Activated naive CD4-positive, alpha-beta T cell treated with Interleukin-2 at 50 U/mL for 16 hours (primary cell): ENCODE measurements at regions not wholly inside any gene's neighbourhood (a gene's known extent, or its start where the extent isn't known, plus 50 kb on each side); places are given as distances from the start of the nearest gene placed in this dataset.

ENCODE experiments used
- DNase-seq: peaks from one replicate; pipeline ENCODE4 v3.0.0-alpha.2; 2020

- no peak for DNase-seq
Observed at GRCh38 chrX:122439831-122440230, 744.2 kb upstream of the GRIA3 start.

- DNase-seq, result no peak
Observed at GRCh38 chrX:122440832-122441231, 743.2 kb upstream of the GRIA3 start.

- DNase-seq, result no peak
Observed at GRCh38 chrX:122441451-122441850, 742.6 kb upstream of the GRIA3 start.

- DNase-seq, result no peak
Observed at GRCh38 chrX:122445466-122445865, 738.6 kb upstream of the GRIA3 start.

GRCh38 chrX:122464341-122464740, 719.7 kb upstream of the GRIA3 start:
- no peak for DNase-seq

GRCh38 chrX:122475306-122475705, 708.8 kb upstream of the GRIA3 start:
- DNase-seq, result no peak

- no peak for DNase-seq
Observed at GRCh38 chrX:122500556-122500955, 683.5 kb upstream of the GRIA3 start.

- DNase-seq, result no peak
Observed at GRCh38 chrX:122501652-122502051, 682.4 kb upstream of the GRIA3 start.

GRCh38 chrX:122504026-122504425, 680.1 kb upstream of the GRIA3 start:
- no peak for DNase-seq

GRCh38 chrX:122512561-122513072, 671.5 kb upstream of the GRIA3 start:
- DNase-seq, result no peak

- no peak for DNase-seq
Observed at GRCh38 chrX:122517786-122518185, 666.3 kb upstream of the GRIA3 start.

- DNase-seq, result no peak
Observed at GRCh38 chrX:122545778-122546177, 638.3 kb upstream of the GRIA3 start.

- no peak for DNase-seq
Observed at GRCh38 chrX:122546269-122546668, 637.8 kb upstream of the GRIA3 start.

GRCh38 chrX:122552286-122552800, 631.7 kb upstream of the GRIA3 start:
- no peak for DNase-seq

- no peak for DNase-seq
Observed at GRCh38 chrX:122555925-122556324, 628.2 kb upstream of the GRIA3 start.

- no peak for DNase-seq
Observed at GRCh38 chrX:122565952-122566351, 618.1 kb upstream of the GRIA3 start.

GRCh38 chrX:122566401-122566800, 617.7 kb upstream of the GRIA3 start:
- no peak for DNase-seq

- no peak for DNase-seq
Observed at GRCh38 chrX:122567911-122568310, 616.2 kb upstream of the GRIA3 start.

- DNase-seq, result no peak
Observed at GRCh38 chrX:122572461-122572860, 611.6 kb upstream of the GRIA3 start.

GRCh38 chrX:122579036-122579435, 605.0 kb upstream of the GRIA3 start:
- DNase-seq, result no peak

- no peak for DNase-seq
Observed at GRCh38 chrX:122579526-122579925, 604.6 kb upstream of the GRIA3 start.

- no peak for DNase-seq
Observed at GRCh38 chrX:122582280-122582974, 601.7 kb upstream of the GRIA3 start.

GRCh38 chrX:122582975-122583305, 601.1 kb upstream of the GRIA3 start:
- DNase-seq, result no peak

- DNase-seq, result no peak
Observed at GRCh38 chrX:122583551-122583950, 600.5 kb upstream of the GRIA3 start.

- DNase-seq, result no peak
Observed at GRCh38 chrX:122584981-122585380, 599.1 kb upstream of the GRIA3 start.
